HEK293T (cell line): ENCODE measurements at regions not wholly inside any gene's neighbourhood (a gene's known extent, or its start where the extent isn't known, plus 50 kb on each side); places are given as distances from the start of the nearest gene placed in this dataset.

Experiments
- ARNT ChIP-seq: fragments of 450-650 bp; IDR thresholded peaks from 2 replicates; pipeline ENCODE4 v1.6.1; 2017; ENCODE audit warnings: mild to moderate bottlenecking
- BHLHE40 ChIP-seq: fragments of 450-650 bp; IDR thresholded peaks from 2 replicates; pipeline ENCODE4 v1.6.1; 2016; ENCODE audit warnings: mild to moderate bottlenecking, moderate library complexity, borderline replicate concordance
- FOXK2 ChIP-seq: fragments of 450-650 bp; IDR thresholded peaks from 2 replicates; pipeline ENCODE4 v1.6.1; 2016; ENCODE audit warnings: mild to moderate bottlenecking
- FOXM1 ChIP-seq: fragments of 450-650 bp; IDR thresholded peaks from 2 replicates; pipeline ENCODE4 v1.6.1; 2017; ENCODE audit warnings: mild to moderate bottlenecking, borderline replicate concordance
- HDGF ChIP-seq: fragments of 450-650 bp; IDR thresholded peaks from 2 replicates; pipeline ENCODE4 v1.6.1; 2017; ENCODE audit warnings: antibody characterized with exemption, borderline replicate concordance
- NFRKB ChIP-seq: fragments of 450-650 bp; IDR thresholded peaks from 2 replicates; pipeline ENCODE4 v1.6.1; 2016; ENCODE audit warnings: mild to moderate bottlenecking, moderate library complexity
- SP1 ChIP-seq: fragments of 450-650 bp; IDR thresholded peaks from 2 replicates; pipeline ENCODE4 v1.6.1; 2017
- SUZ12 ChIP-seq: fragments of 450-650 bp; IDR thresholded peaks from 2 replicates; pipeline ENCODE4 v1.6.1; 2016; ENCODE audit warnings: mild to moderate bottlenecking
- ZNF384 ChIP-seq: fragments of 450-650 bp; IDR thresholded peaks from 2 replicates; pipeline ENCODE4 v1.6.1; 2016

- no peak for TF ChIP-seq NFRKB
- no peak for TF ChIP-seq BHLHE40
- TF ChIP-seq HDGF: no peak
- no peak for TF ChIP-seq ZNF384
- TF ChIP-seq ARNT: no peak
- TF ChIP-seq FOXM1: no peak
- no peak for TF ChIP-seq SP1
- TF ChIP-seq SUZ12: no peak
- no peak for TF ChIP-seq FOXK2
Measured at GRCh38 chr1:10950316-10951172, 61.9 kb upstream of the TARDBP start.
